HL-60 (cell line): ENCODE measurements at regions not wholly inside any gene's neighbourhood (a gene's known extent, or its start where the extent isn't known, plus 50 kb on each side); places are given as distances from the start of the nearest gene placed in this dataset.
"Not testable (repeated sequence)": the region's sequence is repeated elsewhere in the genome, so short reads cannot be mapped to it uniquely, and the experiment has no call there.

Experiments used
- DNase-seq, 2 experiments: peaks; one replicate each; pipeline ENCODE4 v3.0.0-alpha.2; 2010 to 2020; ENCODE audit warnings: low read depth in 1 of 2, low spot score in 1 of 2
- H3K27ac ChIP-seq: fragments of 250-450 bp; sonication (Bioruptor Pico); replicated peaks from 2 replicates; pipeline ENCODE4 v1.5.1; 2020; ENCODE audit warnings: mild to moderate bottlenecking, moderate library complexity
- H3K27me3 ChIP-seq: fragments of 250-450 bp; sonication (Bioruptor Pico); 2 replicates; pipeline ENCODE4 v1.5.1; 2021; ENCODE audit warnings: mild to moderate bottlenecking, moderate library complexity; ENCODE audit not compliant: insufficient read depth, poor library complexity, severe bottlenecking
- H3K4me3 ChIP-seq: replicated peaks from 2 replicates; pipeline ENCODE4 v1.5.1; 2011; ENCODE audit warnings: mild to moderate bottlenecking, control low read depth, low read length; ENCODE audit not compliant: insufficient read depth
- CTCF ChIP-seq: IDR thresholded peaks from one replicate; pipeline ENCODE4 v1.5.1; 2011; ENCODE audit warnings: low read length, control low read depth, inconsistent platforms; ENCODE audit not compliant: insufficient read depth
- GABPA ChIP-seq: IDR thresholded peaks from 2 replicates; pipeline ENCODE4 v1.6.1; 2012; ENCODE audit warnings: low read depth
- POLR2AphosphoS5 ChIP-seq: IDR thresholded peaks from 2 replicates; pipeline ENCODE4 v1.6.1; 2012; ENCODE audit warnings: low read depth
- REST ChIP-seq: IDR thresholded peaks from 2 replicates; pipeline ENCODE4 v1.6.1; 2012; ENCODE audit warnings: low read depth; ENCODE audit not compliant: insufficient replicate concordance
- SPI1 ChIP-seq: IDR thresholded peaks from 2 replicates; pipeline ENCODE4 v1.6.1; 2012; ENCODE audit warnings: low read depth, mild to moderate bottlenecking, borderline replicate concordance

- no peaks in the 10 kb centered on the region for H3K27me3 ChIP-seq
- no peak for TF ChIP-seq POLR2AphosphoS5
- no peak for TF ChIP-seq CTCF
- no peak for TF ChIP-seq REST
- TF ChIP-seq GABPA = no peak
- no peak overlapping the region for H3K27ac ChIP-seq
- DNase-seq = no peak
- H3K4me3 ChIP-seq = no peak overlapping the region
Measured at GRCh38 chr4:114332119-114332518, 266.5 kb upstream of the UGT8 start.

- H3K27me3 ChIP-seq, H3K4me3 ChIP-seq, DNase-seq, H3K27ac ChIP-seq: not testable (repeated sequence)
Measured at GRCh38 chr4:114334363-114334762, 264.2 kb upstream of the UGT8 start.

GRCh38 chr4:114334884-114335330, 263.7 kb upstream of the UGT8 start:
- Histone ChIP-seq H3K4me3 (no peak overlapping the region), H3K27me3 (no peaks in the 10 kb centered on the region), H3K27ac (no peak overlapping the region)
- no peak for DNase-seq
- TF ChIP-seq REST (no peak), POLR2AphosphoS5 (no peak), GABPA (no peak), CTCF (no peak), SPI1 (no peak)

- DNase-seq = no peak
- no peaks in the 10 kb centered on the region for H3K27me3 ChIP-seq
- TF ChIP-seq CTCF (no peak), SPI1 (no peak), POLR2AphosphoS5 (no peak), GABPA (no peak), REST (no peak)
- no peak overlapping the region for H3K27ac ChIP-seq
- H3K4me3 ChIP-seq = no peak overlapping the region
Measured at GRCh38 chr4:114335339-114335738, 263.3 kb upstream of the UGT8 start.
